Stimulated activated CD4-positive, alpha-beta T cell treated with anti-CD3 and anti-CD28 coated beads, Interleukin-1b, Interleukin-23, amount 100 ng/mL, for 1 hour (primary cell): ENCODE measurements at regions not wholly inside any gene's neighbourhood (a gene's known extent, or its start where the extent isn't known, plus 50 kb on each side); places are given as distances from the start of the nearest gene placed in this dataset.
"Not testable (repeated sequence)": the region's sequence is repeated elsewhere in the genome, so short reads cannot be mapped to it uniquely, and the experiment has no call there.

ENCODE experiments used
- DNase-seq, 2 donors: peaks; one replicate each; pipeline ENCODE4 v3.0.0-alpha.2; 2020; ENCODE audit warnings: low read depth in 2 of 2

DNA sequence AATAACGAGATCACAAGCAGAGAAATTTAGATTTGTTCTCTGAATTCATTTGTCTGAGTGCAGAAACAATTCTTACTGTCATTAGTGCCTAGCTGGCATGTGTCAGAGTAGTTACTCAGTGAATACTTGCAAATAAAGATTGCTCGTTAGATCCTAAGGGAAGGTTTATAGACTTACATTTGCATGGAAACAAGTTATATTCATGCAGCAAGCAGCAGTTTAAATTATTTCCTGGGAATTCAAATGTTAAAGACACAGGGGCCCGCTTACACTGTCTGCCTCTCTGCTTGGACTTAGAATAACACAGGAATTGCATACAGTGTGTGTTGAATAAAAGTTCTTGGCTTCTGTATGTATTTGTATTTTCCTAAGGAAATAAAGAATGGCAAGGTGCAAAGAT lies 680.6 kb upstream of the NECTIN3 start:
- no peak for DNase-seq

DNA sequence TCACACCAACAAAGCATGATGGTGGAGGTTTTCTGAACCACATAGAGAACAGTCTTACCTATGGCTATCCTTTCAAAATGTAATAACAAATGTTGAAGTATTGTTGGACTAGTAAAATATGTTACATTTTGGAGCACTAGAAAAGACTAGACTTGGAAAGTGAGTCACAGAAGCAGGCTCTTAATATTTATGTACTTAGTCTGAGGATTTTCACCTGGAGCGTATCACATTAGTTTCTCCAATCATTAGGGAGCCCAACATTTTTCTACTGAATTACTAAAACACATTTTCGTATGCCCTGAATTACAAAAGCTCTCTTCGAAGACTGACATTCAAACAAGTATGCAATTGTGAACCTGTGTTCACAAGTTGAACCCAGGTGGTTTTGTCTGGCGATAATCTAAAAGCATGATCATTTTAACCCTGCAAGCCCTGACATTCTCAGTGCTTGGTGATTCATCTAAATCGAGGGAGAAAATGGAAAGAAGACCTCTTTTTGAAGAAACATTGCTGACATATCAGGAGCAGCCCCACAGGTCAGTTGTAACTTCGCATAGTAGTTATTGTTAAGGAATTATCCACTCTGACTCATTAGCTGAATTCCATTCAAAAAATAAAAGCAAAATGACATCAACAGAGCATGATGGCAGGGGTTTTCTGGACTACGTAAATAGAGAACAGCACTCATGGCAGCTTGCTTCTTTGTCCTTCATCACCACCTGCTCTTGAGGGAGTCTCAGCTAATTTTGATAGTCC lies 679.8 kb upstream of the NECTIN3 start:
- DNase-seq, result no peak

DNA sequence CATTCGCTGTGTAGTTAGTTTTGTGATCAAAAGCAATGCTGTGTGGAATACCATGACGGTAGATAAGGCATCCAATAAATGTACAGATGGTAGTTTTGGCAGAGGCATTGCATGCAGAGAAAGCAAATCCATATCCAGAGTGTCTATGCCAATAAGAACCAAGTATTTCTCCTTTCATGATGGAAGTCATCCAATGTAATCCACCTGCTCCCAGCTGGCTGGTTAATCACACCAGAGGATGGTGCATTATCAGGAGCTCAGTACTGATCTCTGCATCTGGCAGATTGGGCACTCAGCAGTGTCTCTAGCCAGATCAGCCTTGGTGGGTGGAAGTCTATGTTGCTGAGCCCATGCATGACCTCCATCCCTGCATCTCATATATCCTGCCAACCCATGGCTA lies 677.7 kb upstream of the NECTIN3 start:
- no peak for DNase-seq

GRCh38 chr3:110397115-110397514 lies 674.5 kb upstream of the NECTIN3 start:
- no peak for DNase-seq

DNA sequence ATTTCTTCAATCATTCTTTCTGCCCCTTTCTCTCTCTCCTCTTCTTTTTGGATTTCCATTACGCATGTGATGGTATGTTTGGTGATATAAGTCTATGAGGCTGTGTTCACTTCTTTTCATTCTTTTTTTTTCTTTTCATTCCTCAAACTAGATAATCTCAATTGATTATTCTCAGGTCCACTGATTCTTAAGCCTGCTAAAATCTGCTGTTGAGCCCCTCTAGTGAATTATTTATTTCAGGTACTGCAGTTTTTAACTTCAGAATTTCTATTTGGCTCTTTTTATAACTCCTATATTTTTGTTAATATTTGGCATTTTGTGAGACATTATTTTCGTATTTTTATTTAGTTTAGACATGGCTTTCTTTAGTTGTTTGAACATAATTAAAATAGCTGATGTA lies 671.3 kb upstream of the NECTIN3 start:
- no peak for DNase-seq

- no peak for DNase-seq
Measured at GRCh38 chr3:110405830-110406585, 665.6 kb upstream of the NECTIN3 start.

GRCh38 chr3:110413266-110413665 lies 658.4 kb upstream of the NECTIN3 start:
- DNase-seq, result no peak

- no peak for DNase-seq
Measured at GRCh38 chr3:110413807-110414748, 657.5 kb upstream of the NECTIN3 start.

GRCh38 chr3:110414855-110415254 lies 656.8 kb upstream of the NECTIN3 start:
- DNase-seq, result no peak

DNA sequence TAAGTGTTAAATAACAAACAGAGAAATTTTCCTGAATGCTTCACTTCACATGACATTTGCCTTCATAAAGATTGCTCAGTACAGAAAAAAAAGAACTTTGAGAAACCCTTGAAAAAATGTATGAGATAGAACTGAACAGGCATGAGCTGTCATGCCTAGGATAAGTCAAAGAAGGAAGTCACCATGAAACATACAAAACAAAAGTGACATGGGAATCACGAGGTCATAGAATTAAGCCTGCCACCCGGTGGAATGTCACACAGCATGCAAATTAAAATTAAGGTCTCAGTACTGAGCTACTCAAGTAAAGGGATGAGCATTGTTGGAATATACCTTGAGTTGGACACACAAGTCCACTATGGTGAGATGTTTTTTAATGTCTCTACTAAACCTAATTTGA lies 652.5 kb upstream of the NECTIN3 start:
- DNase-seq, result no peak

GRCh38 chr3:110419601-110420000 lies 652.0 kb upstream of the NECTIN3 start:
- DNase-seq, result no peak

DNA sequence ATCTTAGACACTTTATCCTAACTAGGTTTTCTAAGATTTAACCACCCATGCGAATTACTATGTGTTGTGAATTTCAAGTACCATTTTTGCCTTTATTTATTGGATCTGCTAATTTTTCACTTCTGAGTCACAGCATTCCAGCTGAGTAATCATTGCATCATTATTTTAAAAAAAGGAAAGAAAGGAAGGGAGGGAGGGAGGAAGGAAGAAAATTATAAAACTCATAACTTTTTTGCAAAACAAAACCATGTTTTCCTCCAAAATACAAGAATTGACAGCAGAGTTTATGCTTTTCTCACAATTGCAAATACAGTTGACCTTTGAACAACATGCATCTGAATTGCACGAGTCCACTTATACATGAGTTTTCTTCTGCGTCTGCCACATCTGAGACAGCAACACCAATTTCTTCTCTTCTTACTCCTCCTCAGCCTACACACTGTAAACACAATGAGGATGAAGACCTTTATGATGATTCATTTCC lies 651.4 kb upstream of the NECTIN3 start:
- DNase-seq, result no peak

DNA sequence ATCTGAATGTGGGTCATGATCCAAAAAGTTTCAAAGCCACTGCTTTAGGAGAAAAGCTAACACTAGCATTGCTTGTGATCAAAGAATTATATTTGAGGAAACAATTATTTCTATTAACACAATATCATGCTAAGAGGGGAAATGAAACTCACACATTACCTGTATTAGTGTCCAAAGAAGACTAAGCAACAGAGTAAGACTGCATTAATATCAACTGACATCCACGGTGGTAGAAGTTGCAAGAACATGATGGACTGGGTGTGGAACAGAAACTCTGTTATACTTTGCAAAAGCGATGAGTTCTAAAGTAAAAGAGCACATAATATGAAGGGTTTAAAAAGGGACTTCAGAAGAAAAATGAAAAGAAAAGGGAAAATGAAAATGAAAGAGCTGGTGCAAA lies 648.3 kb upstream of the NECTIN3 start:
- DNase-seq, result no peak

GRCh38 chr3:110430146-110430545 lies 641.5 kb upstream of the NECTIN3 start:
- DNase-seq, result no peak

DNA sequence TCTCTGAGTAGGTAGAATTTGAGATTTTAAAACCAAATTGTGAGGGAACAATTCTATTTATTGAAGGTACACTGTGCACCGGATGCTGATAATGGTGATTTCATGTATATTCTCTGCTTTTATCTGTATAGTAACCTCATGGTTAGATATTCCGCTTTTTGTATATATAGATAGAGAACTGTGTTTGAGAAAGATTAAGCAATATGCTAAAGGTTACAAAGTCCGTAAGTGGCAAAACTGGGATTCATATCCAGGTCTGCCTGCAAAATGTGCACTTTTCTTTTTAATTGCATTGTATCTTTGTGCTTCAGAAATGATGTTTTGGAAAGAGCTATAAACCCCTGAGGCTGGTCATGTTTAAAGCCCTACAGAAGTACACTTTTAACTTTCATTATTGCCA lies 635.4 kb upstream of the NECTIN3 start:
- no peak for DNase-seq

DNA sequence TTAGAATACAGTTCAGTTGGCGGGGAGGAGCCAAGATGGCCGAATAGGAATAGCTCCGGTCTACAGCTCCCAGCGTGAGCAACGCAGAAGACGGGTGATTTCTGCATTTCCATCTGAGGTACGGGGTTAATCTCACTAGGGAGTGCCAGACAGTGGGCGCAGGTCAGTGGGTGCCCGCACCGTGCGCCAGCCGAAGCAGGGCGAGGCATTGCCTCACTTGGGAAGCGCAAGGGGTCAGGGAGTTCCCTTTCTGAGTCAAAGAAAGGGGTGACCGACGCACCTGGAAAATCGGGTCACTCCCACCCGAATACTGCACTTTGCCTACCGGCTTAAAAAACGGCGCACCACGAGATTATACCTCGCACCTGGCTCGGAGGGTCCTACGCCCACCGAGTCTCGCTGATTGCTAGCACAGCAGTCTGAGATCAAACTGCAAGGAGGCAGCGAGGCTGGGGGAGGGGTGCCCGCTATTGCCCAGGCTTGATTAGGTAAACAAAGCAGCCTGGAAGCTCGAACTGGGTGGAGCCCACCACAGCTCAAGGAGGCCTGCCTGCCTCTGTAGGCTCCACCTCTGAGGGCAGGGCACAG lies 631.5 kb upstream of the NECTIN3 start:
- DNase-seq, result not testable (repeated sequence)

DNA sequence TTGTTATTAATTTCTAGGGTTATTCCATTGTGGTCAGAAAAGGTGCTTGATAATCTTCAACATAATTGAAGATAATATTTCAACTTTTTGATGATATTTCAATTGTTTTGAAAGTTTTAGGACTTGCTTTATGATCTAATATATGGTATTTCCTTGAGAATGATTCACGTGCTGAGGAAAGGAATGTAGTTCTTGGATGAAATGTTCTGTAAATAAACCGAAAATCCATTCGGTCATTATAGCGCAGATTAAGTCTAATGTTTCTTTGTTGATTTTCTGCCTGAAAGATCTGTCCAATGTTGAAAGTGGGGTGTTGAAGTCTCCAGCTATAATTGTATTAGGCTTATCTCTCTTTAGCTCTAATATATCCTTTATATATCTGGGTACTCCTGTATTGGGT lies 617.5 kb upstream of the NECTIN3 start:
- DNase-seq, result no peak

DNA sequence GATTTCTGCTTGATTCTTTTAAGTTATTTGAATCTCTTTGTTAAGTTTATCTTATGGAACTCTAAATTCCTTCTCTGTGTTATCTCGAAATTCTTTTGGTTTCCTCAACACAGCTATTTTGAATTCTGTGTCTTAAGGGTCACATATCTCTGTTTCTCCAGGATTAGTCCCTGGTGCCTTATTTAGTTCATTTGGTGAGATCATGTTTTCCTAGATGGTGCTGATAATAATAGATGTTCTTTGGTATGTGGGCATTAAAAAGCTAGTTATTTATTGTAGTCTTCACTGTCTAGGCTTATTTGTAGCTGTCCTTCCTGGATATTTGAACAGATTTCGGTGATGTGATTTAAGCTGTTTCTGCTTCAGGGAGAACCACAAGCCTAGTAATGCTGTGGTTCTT lies 615.6 kb upstream of the NECTIN3 start:
- DNase-seq, result no peak

GRCh38 chr3:110456438-110457138 lies 615.0 kb upstream of the NECTIN3 start:
- no peak for DNase-seq

GRCh38 chr3:110457508-110457907 lies 614.1 kb upstream of the NECTIN3 start:
- DNase-seq, result no peak

DNA sequence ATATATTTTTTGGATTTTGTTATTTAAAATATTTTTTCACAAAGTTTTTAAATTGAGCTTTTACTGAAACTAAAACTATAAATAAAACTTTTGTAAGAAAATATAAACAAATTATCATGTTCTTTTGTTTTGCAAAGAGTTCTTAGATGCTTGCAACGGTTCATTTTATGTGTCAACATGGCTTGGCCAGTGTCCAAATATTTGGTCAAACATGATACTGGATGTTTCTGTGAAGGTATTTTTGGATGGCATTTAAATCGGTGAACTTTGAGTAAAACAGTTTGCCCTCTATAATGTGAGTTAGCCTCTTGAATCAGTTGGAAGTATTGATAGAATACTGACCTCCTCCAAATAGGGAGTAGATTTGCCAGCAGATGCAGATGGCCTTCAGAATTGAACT lies 612.6 kb upstream of the NECTIN3 start:
- DNase-seq, result no peak
